Mucosa of descending colon (tissue), 3 donors: ENCODE measurements at regions not wholly inside any gene's neighbourhood (a gene's known extent, or its start where the extent isn't known, plus 50 kb on each side); places are given as distances from the start of the nearest gene placed in this dataset.
"Not testable (repeated sequence)": the region's sequence is repeated elsewhere in the genome, so short reads cannot be mapped to it uniquely, and the experiment has no call there.

ENCODE experiments used
- ATAC-seq: fragments of 200-7000 bp; cut with Tn5 transposase; one replicate; pipeline ENCODE4 v1.9.1; 2020; ENCODE audit warnings: mild to moderate bottlenecking, moderate library complexity
- DNase-seq, 3 donors: peaks; one replicate each; pipeline ENCODE4 v3.0.0-alpha.2; 2020
- H3K36me3 ChIP-seq: fragments of 200-600 bp; one replicate; pipeline ENCODE4 v1.8.0; 2021; ENCODE audit warnings: low read depth, mild to moderate bottlenecking
- H3K4me1 ChIP-seq: fragments of 200-600 bp; one replicate; pipeline ENCODE4 v1.8.0; 2021; ENCODE audit warnings: low read depth, mild to moderate bottlenecking
- H3K4me3 ChIP-seq: fragments of 200-600 bp; one replicate; pipeline ENCODE4 v1.8.0; 2021; ENCODE audit warnings: mild to moderate bottlenecking
- H3K9me3 ChIP-seq: fragments of 200-600 bp; one replicate; pipeline ENCODE4 v1.8.0; 2021; ENCODE audit warnings: mild to moderate bottlenecking
- intact Hi-C, 2 donors: fragments of 100-400 bp; cut with DNase I in 1 of 2; cut with micrococcal nuclease in 1 of 2; formaldehyde crosslinking; loops; one replicate each; pipeline versions ENCODE4 v1.11.0 to v1.11.1; 2022; cut with DNase I, micrococcal nuclease
- donor health status: DM: no; HTN: no; CAD: no; lungs with moderate emphysema.
- donor health status: DM: no; HTN: no; CAD: no.
- donor health status: DM: no; HTN: yes; CAD: no.

DNA sequence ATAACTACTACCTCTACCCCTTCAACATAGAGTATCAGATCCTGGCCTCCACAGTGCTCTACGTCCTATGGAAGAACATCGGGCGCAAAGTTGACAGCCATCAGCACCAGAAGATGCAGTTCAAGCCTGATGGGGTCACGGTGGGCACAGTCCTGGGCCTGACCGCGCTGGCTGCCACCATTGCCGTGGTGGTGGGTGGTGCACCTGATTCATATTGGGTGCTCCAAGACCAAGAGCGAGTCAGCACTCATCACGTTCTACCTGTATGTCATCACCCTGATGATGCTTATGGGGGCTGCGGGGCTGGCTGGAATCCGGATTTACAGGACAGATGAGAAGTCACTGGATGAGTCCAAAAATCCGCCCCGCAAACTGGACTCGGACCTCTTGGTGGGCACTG, 846.4 kb downstream of the RPIA start:
- H3K9me3 ChIP-seq, ATAC-seq, H3K36me3 ChIP-seq, DNase-seq, intact Hi-C loops, H3K4me1 ChIP-seq, H3K4me3 ChIP-seq: not testable (repeated sequence)

DNA sequence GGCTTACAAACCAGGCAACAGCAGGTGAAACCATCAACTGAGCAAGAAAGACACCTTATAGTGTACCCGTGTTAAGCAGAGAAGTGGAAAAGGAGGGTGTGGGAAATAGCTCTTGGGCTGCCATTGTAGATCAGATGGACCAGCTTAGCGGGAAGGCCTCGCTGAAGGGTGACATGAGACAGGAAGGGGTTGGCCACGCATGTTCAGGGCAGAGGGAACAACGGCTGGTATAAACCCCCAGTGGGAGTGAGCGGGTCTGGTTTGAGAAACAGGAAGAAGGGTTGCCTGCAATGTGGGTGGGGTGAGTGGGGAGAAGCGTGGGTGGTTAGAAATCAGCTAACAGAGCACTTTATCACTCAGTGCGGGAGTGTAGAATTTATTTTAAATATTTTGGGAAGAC, 852.6 kb downstream of the RPIA start:
- H3K4me3 ChIP-seq, intact Hi-C loops, H3K4me1 ChIP-seq, ATAC-seq, H3K9me3 ChIP-seq, DNase-seq, H3K36me3 ChIP-seq: not testable (repeated sequence)

GRCh38 chr2:89579154-89579553, 887.7 kb downstream of the RPIA start:
- ATAC-seq, H3K4me3 ChIP-seq, H3K9me3 ChIP-seq, H3K36me3 ChIP-seq, H3K4me1 ChIP-seq, intact Hi-C loops, DNase-seq: not testable (repeated sequence)

DNA sequence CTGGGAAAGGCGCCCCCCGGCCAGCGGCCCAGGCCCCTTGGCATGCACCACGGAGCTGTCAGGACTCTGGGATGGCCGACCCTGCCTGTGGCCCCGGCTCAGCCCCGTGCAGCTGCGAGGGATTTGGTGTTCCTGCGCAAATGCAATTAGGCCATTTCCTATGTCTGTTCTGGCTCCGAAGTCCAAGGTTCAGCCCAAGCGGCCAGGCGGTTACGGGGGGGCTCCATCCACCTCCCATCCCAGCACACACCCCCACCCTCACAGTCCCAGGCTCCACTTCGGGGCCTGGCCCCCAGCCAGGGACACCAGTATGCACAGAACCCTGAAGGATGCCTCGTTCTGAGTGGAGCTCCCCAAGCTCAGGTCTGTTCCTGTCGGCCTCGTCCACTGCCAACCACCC, 891.3 kb downstream of the RPIA start:
- H3K4me1 ChIP-seq, H3K9me3 ChIP-seq, H3K4me3 ChIP-seq, ATAC-seq, H3K36me3 ChIP-seq, intact Hi-C loops: not testable (repeated sequence)
- peak; percentile 31 to 72 (median 60) for DNase-seq

- intact Hi-C loops, H3K9me3 ChIP-seq, H3K36me3 ChIP-seq, H3K4me3 ChIP-seq, ATAC-seq, H3K4me1 ChIP-seq: not testable (repeated sequence)
- peak; percentile 14 to 58 (median 58) for DNase-seq
Measured at GRCh38 chr2:89584046-89584445, 892.6 kb downstream of the RPIA start.

GRCh38 chr2:89584868-89585557, 893.5 kb downstream of the RPIA start:
- intact Hi-C loops, H3K4me1 ChIP-seq, H3K4me3 ChIP-seq, ATAC-seq, H3K9me3 ChIP-seq, H3K36me3 ChIP-seq: not testable (repeated sequence)
- peak; percentile 9 to 43 (median 43) for DNase-seq

DNA sequence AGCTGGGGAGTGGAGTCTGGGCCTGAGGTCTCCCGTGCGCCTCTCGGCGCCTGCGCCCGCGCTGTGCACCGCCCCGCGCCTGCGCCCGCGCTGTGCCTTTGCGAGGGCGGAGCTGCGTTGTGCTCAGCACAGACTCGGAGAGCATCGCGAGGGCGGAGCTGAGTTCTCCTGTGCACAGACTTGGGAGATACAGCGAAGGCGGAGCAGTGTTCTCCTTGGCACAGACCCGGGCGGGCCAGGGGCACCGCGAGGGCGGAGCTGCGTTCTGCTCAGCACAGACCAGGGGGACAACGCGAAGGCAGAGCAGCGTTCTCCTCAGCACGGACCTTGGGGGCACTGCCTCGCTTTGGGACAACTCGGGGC, 894.1 kb downstream of the RPIA start:
- H3K9me3 ChIP-seq, H3K4me3 ChIP-seq, H3K4me1 ChIP-seq, H3K36me3 ChIP-seq, intact Hi-C loops: not testable (repeated sequence)
- peak; percentile 75 to 85 (median 75) for DNase-seq
- peak; percentile 100 for ATAC-seq

DNA sequence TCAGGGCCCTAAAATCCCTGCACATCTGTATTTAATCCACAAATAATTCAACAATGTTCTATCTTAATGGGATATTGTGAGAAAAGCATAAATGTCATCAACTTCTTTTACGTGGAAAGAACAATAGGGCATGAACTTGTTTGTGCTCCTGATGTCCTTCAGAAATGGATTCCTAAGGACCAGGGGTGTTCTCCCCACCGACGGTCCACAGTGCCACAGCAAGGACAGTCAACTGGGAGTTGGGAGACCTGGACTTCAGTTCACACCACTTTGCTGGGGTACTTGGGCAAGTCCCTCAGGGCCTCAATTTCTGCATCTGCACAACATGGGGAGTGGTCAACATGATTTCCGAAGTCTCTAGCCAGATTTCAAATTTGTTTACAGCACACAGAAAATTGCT, 908.4 kb downstream of the RPIA start:
- DNase-seq, H3K36me3 ChIP-seq, H3K4me3 ChIP-seq, H3K9me3 ChIP-seq, H3K4me1 ChIP-seq, ATAC-seq, intact Hi-C loops: not testable (repeated sequence)

- H3K4me1 ChIP-seq, H3K4me3 ChIP-seq, ATAC-seq, H3K36me3 ChIP-seq, H3K9me3 ChIP-seq, intact Hi-C loops, DNase-seq: not testable (repeated sequence)
Measured at GRCh38 chr2:89606514-89606913, 915.0 kb downstream of the RPIA start.

DNA sequence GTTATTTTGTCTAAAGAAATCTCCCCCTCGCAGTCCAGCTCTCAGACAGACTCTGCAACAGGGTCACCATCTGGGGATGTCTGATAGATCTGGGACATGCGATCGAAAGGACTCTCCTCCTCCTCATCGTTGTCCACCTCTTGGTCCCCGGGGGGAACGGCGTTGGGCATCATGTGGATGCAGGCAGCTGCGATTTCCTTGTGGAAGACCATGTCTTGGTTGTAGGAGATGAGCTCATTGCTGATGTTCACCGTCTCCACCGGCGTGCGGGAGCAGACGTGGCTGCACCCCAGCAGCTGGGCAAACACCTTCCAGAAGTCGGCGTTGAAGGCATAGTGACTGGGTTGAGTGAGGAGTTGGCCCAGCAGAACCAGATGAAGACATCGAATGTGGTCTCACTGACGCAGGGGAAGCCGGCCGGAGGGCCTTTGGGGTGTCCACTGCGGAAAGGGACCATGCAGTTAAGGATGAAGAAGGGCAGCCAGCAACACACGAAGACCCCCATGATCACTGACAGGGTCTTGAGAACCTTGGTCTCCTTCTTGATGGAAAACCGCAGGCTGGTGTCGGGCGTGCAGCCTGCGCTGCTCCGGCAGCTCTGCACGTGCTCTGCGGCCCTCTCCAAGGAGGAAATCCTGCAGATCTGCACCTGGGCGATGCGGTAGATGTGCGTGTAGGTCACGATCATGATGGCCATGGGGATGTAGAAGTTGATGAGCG, 918.9 kb downstream of the RPIA start:
- ATAC-seq, intact Hi-C loops, H3K36me3 ChIP-seq, H3K9me3 ChIP-seq, DNase-seq, H3K4me3 ChIP-seq, H3K4me1 ChIP-seq: not testable (repeated sequence)

DNA sequence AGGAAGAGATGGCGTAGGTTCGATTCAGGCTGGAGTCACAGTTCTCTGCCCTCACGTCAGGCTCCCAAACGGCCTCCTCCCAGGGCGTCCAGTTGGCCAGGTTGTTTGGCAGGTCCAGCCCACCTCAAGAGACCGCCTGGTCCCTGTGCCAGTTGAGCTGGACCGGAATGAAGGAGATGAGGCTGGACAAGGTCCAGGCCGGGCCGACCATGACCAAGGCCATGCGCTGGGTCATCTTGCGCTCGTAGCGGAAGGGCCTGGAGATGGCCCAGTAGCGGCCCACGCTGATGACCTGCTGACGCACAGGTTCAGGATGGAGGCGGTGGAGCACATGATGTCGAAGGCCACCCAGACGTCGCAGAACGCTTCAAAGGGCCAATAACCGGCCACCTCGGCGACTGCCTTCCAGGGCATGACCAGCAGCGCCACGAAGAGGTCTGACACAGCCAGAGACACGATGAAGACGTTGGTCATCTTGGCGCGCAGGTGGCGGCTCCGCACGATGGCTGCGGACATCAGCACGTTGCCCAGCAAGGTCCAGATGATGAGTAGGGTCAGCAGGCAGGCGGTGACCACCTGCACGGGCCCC, 919.5 kb downstream of the RPIA start:
- H3K4me1 ChIP-seq, ATAC-seq, H3K4me3 ChIP-seq, H3K9me3 ChIP-seq, DNase-seq, intact Hi-C loops, H3K36me3 ChIP-seq: not testable (repeated sequence)

DNA sequence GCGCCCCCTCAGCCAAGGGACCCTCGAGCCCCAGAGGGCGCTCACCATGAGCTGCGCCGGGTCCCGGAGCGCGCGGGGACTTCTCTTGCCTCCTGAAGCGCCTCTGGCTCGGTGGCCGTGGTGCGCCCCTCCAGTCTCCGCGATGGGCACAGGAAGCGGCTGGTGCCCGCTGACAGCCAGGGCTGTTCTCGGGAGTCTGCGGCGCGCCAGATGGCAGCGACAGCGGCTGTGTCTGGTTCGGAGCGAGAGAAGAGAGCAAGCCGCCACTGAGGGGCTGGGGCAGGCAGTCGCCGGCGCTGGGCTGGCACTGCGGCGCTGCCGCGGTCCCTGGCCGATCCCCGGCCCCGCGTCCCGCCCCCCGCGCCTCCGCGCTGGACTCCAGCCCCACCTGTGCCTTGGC, 920.2 kb downstream of the RPIA start:
- ATAC-seq, H3K9me3 ChIP-seq, DNase-seq, H3K4me1 ChIP-seq, intact Hi-C loops, H3K4me3 ChIP-seq, H3K36me3 ChIP-seq: not testable (repeated sequence)

DNA sequence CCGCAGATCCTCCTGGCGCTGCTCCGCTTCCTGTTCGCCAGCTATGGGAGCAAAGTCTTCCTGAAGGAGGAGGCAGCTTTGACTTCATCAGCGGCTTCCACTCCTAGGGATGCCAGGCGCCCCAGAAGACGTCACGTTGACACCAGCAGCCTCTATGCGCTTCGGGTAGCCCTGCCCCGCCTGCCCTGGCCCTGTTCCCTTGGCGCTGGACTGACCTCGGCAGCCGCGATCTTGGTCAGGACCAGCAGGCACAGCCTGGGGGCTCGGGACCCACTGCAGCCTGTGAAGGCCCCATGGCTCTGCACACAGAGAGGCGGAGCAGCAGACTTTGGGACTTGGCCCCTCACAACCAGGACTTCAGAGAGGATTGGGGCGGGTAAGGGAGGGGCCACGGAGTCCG, 957.8 kb downstream of the RPIA start:
- H3K4me3 ChIP-seq, H3K9me3 ChIP-seq: not testable (repeated sequence)

DNA sequence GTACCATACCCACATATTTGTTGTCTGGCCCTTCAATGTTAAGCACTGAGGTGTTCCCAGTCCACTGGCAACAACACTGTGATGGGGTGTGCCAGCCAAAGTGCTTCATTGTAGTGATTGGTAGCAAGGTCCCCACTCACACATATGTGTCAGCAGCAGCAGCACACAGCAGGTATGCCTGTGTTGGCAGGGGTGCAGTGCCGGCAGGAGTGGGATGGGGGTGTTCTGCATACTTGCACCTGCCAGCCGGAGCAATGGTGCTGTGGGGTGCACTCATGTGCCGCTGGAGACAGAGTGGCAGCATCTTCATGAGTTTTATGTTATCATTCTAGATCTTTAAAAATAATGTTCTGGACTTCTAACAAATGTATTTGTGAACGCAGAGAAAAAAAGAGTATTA, 987.8 kb downstream of the RPIA start:
- H3K4me3 ChIP-seq, H3K9me3 ChIP-seq, intact Hi-C loops, H3K4me1 ChIP-seq, ATAC-seq, H3K36me3 ChIP-seq: not testable (repeated sequence)
- DNase-seq, result peak in 1 of 3 donors; percentile 51

More for the DNA sequence above, 957.8 kb downstream of the RPIA start:
- H3K4me1 ChIP-seq, intact Hi-C loops, DNase-seq, H3K36me3 ChIP-seq, ATAC-seq: not testable (repeated sequence)
